GM23338 (cell line): ENCODE measurements at regions not wholly inside any gene's neighbourhood (a gene's known extent, or its start where the extent isn't known, plus 50 kb on each side); places are given as distances from the start of the nearest gene placed in this dataset.

Experiments used
- ATAC-seq: fragments of 200-7000 bp; cut with Tn5 transposase; 3 replicates; pipeline ENCODE4 v1.9.1; 2020
- DNase-seq: peaks from one replicate; pipeline ENCODE4 v3.0.0-alpha.2; 2015; ENCODE audit warnings: low spot score
- H2AFZ ChIP-seq: fragments of 200-600 bp; sonication (generic); 2 replicates; pipeline ENCODE4 v1.8.0; 2016; ENCODE audit warnings: antibody characterized with exemption, mild to moderate bottlenecking, moderate library complexity
- H3F3A ChIP-seq: fragments of 200-600 bp; sonication (generic); replicated peaks from 2 replicates; pipeline ENCODE4 v1.8.0; 2017; ENCODE audit warnings: antibody characterized with exemption, mixed run types, low read depth
- H3K27ac ChIP-seq: fragments of 200-600 bp; sonication (generic); 2 replicates; pipeline ENCODE4 v1.6.1; 2016; ENCODE audit warnings: low read depth
- H3K27me3 ChIP-seq: fragments of 200-600 bp; sonication (generic); 2 replicates; pipeline ENCODE4 v1.8.0; 2016; ENCODE audit warnings: mild to moderate bottlenecking, mixed run types, moderate library complexity; ENCODE audit not compliant: insufficient read depth
- H3K36me3 ChIP-seq: fragments of 200-600 bp; sonication (generic); 2 replicates; pipeline ENCODE4 v1.8.0; 2016; ENCODE audit warnings: mild to moderate bottlenecking; ENCODE audit not compliant: insufficient read depth
- H3K4me1 ChIP-seq: fragments of 200-600 bp; sonication (generic); 2 replicates; pipeline ENCODE4 v1.8.0; 2016; ENCODE audit warnings: mild to moderate bottlenecking, moderate library complexity; ENCODE audit not compliant: insufficient read depth
- H3K4me2 ChIP-seq: fragments of 200-600 bp; sonication (generic); 2 replicates; pipeline ENCODE4 v1.7.1; 2017; ENCODE audit warnings: mixed run types
- H3K4me3 ChIP-seq: fragments of 200-600 bp; sonication (generic); 2 replicates; pipeline ENCODE4 v1.6.1; 2016; ENCODE audit warnings: mixed run types
- H3K79me2 ChIP-seq: fragments of 200-600 bp; sonication (generic); replicated peaks from 2 replicates; pipeline ENCODE4 v1.8.0; 2017; ENCODE audit warnings: mild to moderate bottlenecking; ENCODE audit not compliant: insufficient read depth
- H3K9me2 ChIP-seq: fragments of 200-600 bp; sonication (generic); 2 replicates; pipeline ENCODE4 v1.8.0; 2017; ENCODE audit not compliant: insufficient read depth
- H4K20me1 ChIP-seq: fragments of 200-600 bp; sonication (generic); replicated peaks from 2 replicates; pipeline ENCODE4 v1.8.0; 2017; ENCODE audit warnings: mild to moderate bottlenecking; ENCODE audit not compliant: insufficient read depth
- H3K27ac Mint-ChIP-seq: 2 replicates; pipeline ENCODE4 v1.8.0; 2020; ENCODE audit warnings: inconsistent platforms, mild to moderate bottlenecking, moderate library complexity, mixed read lengths
- H3K27me3 Mint-ChIP-seq: 3 replicates; pipeline ENCODE4 v1.8.0; 2022; ENCODE audit warnings: low read depth, mild to moderate bottlenecking, moderate library complexity, mixed read lengths, inconsistent platforms; ENCODE audit not compliant: insufficient read depth, poor library complexity
- H3K36me3 Mint-ChIP-seq: 3 replicates; pipeline ENCODE4 v1.8.0; 2021; ENCODE audit warnings: low read depth, mild to moderate bottlenecking, inconsistent platforms, moderate library complexity, mixed read lengths
- H3K4me1 Mint-ChIP-seq: 3 replicates; pipeline ENCODE4 v1.8.0; 2020; ENCODE audit warnings: mild to moderate bottlenecking, inconsistent platforms, mixed read lengths
- H3K4me3 Mint-ChIP-seq: 3 replicates; pipeline ENCODE4 v1.8.0; 2021; ENCODE audit warnings: moderate library complexity, mild to moderate bottlenecking, inconsistent platforms, mixed read lengths
- H3K9me3 Mint-ChIP-seq: 3 replicates; pipeline ENCODE4 v1.8.0; 2020; ENCODE audit warnings: moderate library complexity, mild to moderate bottlenecking, inconsistent platforms, mixed read lengths
- CREB1 ChIP-seq: fragments of 250-450 bp; sonication (Bioruptor Pico); IDR thresholded peaks from 2 replicates; pipeline ENCODE4 v1.5.0; 2020; ENCODE audit warnings: low read depth, mild to moderate bottlenecking, moderate library complexity
- ETS1 ChIP-seq: IDR thresholded peaks from 2 replicates; pipeline ENCODE4 v1.6.1; 2016; ENCODE audit warnings: antibody characterized with exemption
- EZH2 ChIP-seq: fragments of 200-600 bp; sonication (generic); IDR thresholded peaks from one replicate; pipeline ENCODE4 v1.8.0; 2017; ENCODE audit warnings: antibody characterized with exemption, mild to moderate bottlenecking, low read depth; ENCODE audit not compliant: unreplicated experiment
- EZH2phosphoT487 ChIP-seq: fragments of 200-600 bp; sonication (generic); IDR thresholded peaks from one replicate; pipeline ENCODE4 v1.8.1; 2018; ENCODE audit warnings: antibody characterized with exemption; ENCODE audit not compliant: unreplicated experiment
- JUNB ChIP-seq: IDR thresholded peaks from one replicate; pipeline ENCODE4 v1.6.1; 2016; ENCODE audit warnings: antibody characterized with exemption; ENCODE audit not compliant: unreplicated experiment
- NANOG ChIP-seq: IDR thresholded peaks from 2 replicates; pipeline ENCODE4 v1.6.1; 2016; ENCODE audit warnings: antibody characterized with exemption, borderline replicate concordance
- POLR2AphosphoS5 ChIP-seq: IDR thresholded peaks from 2 replicates; pipeline ENCODE4 v1.6.1; 2016; ENCODE audit warnings: antibody characterized with exemption, low read depth
- REST ChIP-seq: IDR thresholded peaks from one replicate; pipeline ENCODE4 v1.6.1; 2018; ENCODE audit warnings: antibody characterized with exemption; ENCODE audit not compliant: unreplicated experiment
- STAT1 ChIP-seq: IDR thresholded peaks from one replicate; pipeline ENCODE4 v1.6.1; 2016; ENCODE audit warnings: antibody characterized with exemption; ENCODE audit not compliant: unreplicated experiment
- ZNF114 ChIP-seq: fragments of 250-450 bp; sonication (Bioruptor Pico); IDR thresholded peaks from 2 replicates; pipeline ENCODE4 v1.5.0; 2020; ENCODE audit warnings: mild to moderate bottlenecking, moderate library complexity
- ZNF331 ChIP-seq: fragments of 250-450 bp; sonication (Bioruptor Pico); IDR thresholded peaks from 2 replicates; pipeline ENCODE4 v1.5.0; 2020; ENCODE audit warnings: low read depth, mild to moderate bottlenecking, moderate library complexity
- ZNF462 ChIP-seq: fragments of 250-450 bp; sonication (Bioruptor Pico); IDR thresholded peaks from 2 replicates; pipeline ENCODE4 v1.5.0; 2020; ENCODE audit warnings: mild to moderate bottlenecking, moderate library complexity

GRCh38 chr4:31088600-31089230, 368.5 kb downstream of the PCDH7 start:
- Mint-ChIP-seq H3K27ac (no peak overlapping the region), H3K27me3 (peaks cover 3% of the 10 kb centered on the region)

GRCh38 chr4:31089815-31090214, 369.6 kb downstream of the PCDH7 start:
- DNase-seq = no peak
- H4K20me1 ChIP-seq = no peaks in the 10 kb centered on the region
- H3K27me3 ChIP-seq = no peaks in the 10 kb centered on the region
- peaks cover 20% of the 10 kb centered on the region for H3K4me1 ChIP-seq
- no peak overlapping the region for H3K4me2 ChIP-seq
- H3K36me3 ChIP-seq = no peaks in the 10 kb centered on the region
- no peak overlapping the region for H3K4me3 Mint-ChIP-seq
- peaks cover 3% of the 10 kb centered on the region for H3K27me3 Mint-ChIP-seq
- no peak for ATAC-seq
- H3F3A ChIP-seq = no peaks in the 10 kb centered on the region
- H3K27ac ChIP-seq = no peak overlapping the region
- H3K27ac Mint-ChIP-seq = 0 out of 2 replicates have a peak overlapping the region, but pooled peaks have one; percentile 74
- no peaks in the 10 kb centered on the region for H3K9me3 Mint-ChIP-seq
- H3K79me2 ChIP-seq = no peaks in the 10 kb centered on the region
- H3K36me3 Mint-ChIP-seq = no peaks in the 10 kb centered on the region
- no peak overlapping the region for H3K4me3 ChIP-seq
- no peaks in the 10 kb centered on the region for H3K9me2 ChIP-seq
- no peak overlapping the region for H2AFZ ChIP-seq
- H3K4me1 Mint-ChIP-seq = peaks cover 20% of the 10 kb centered on the region
- no peak for TF ChIP-seq EZH2phosphoT487
- no peak for TF ChIP-seq POLR2AphosphoS5
- no peak for TF ChIP-seq EZH2
- no peak for TF ChIP-seq JUNB
- TF ChIP-seq NANOG = no peak
- no peak for TF ChIP-seq ZNF331 (CRISPR knock-in tag)
- TF ChIP-seq ZNF114 (CRISPR knock-in tag) = no peak
- no peak for TF ChIP-seq STAT1
- TF ChIP-seq ZNF462 (CRISPR knock-in tag) = no peak
- TF ChIP-seq ETS1 = no peak
- no peak for TF ChIP-seq REST

More at GRCh38 chr4:31088600-31089230, 368.5 kb downstream of the PCDH7 start:
- no peaks in the 10 kb centered on the region for H3K36me3 ChIP-seq
- H3K4me2 ChIP-seq = no peak overlapping the region
- TF ChIP-seq EZH2 = no peak
- TF ChIP-seq NANOG = no peak
- no peak for TF ChIP-seq CREB1 (CRISPR knock-in tag)
- no peak for TF ChIP-seq JUNB
- DNase-seq = no peak
- no peak overlapping the region for H3K27ac ChIP-seq
- H3K4me1 Mint-ChIP-seq = peaks cover 27% of the 10 kb centered on the region
- no peaks in the 10 kb centered on the region for H3F3A ChIP-seq
- H3K9me2 ChIP-seq = no peaks in the 10 kb centered on the region
- H3K4me1 ChIP-seq = peaks cover 21% of the 10 kb centered on the region
- no peak overlapping the region for H3K4me3 ChIP-seq
- no peaks in the 10 kb centered on the region for H3K9me3 Mint-ChIP-seq
- no peaks in the 10 kb centered on the region for H3K27me3 ChIP-seq
- no peaks in the 10 kb centered on the region for H4K20me1 ChIP-seq
- no peaks in the 10 kb centered on the region for H3K36me3 Mint-ChIP-seq
- no peaks in the 10 kb centered on the region for H3K79me2 ChIP-seq
- H2AFZ ChIP-seq = no peak overlapping the region
- no peak overlapping the region for H3K4me3 Mint-ChIP-seq
- ATAC-seq = no peak
